GM06990 (cell line): ENCODE measurements at regions not wholly inside any gene's neighbourhood (a gene's known extent, or its start where the extent isn't known, plus 50 kb on each side); places are given as distances from the start of the nearest gene placed in this dataset.

Source experiments
- DNase-seq: peaks from one replicate; pipeline ENCODE4 v3.0.0-alpha.2; 2011; ENCODE audit not compliant: insufficient read length; ENCODE audit errors: extremely low read depth
- H3K27me3 ChIP-seq: replicated peaks from 2 replicates; pipeline ENCODE4 v1.6.0; 2011; ENCODE audit warnings: low read length; ENCODE audit not compliant: control insufficient read depth, insufficient read depth
- H3K36me3 ChIP-seq: 2 replicates; pipeline ENCODE4 v1.5.1; 2011; ENCODE audit warnings: low read length; ENCODE audit not compliant: control insufficient read depth, insufficient read depth
- H3K4me3 ChIP-seq: replicated peaks from 2 replicates; pipeline ENCODE4 v1.5.1; 2011; ENCODE audit warnings: low read depth, mild to moderate bottlenecking, control low read depth, low read length
- CTCF ChIP-seq: IDR thresholded peaks from 2 replicates; pipeline ENCODE4 v1.5.1; 2011; ENCODE audit warnings: low read length, control low read depth, mild to moderate bottlenecking, inconsistent platforms; ENCODE audit not compliant: insufficient read depth, poor library complexity, severe bottlenecking

DNA sequence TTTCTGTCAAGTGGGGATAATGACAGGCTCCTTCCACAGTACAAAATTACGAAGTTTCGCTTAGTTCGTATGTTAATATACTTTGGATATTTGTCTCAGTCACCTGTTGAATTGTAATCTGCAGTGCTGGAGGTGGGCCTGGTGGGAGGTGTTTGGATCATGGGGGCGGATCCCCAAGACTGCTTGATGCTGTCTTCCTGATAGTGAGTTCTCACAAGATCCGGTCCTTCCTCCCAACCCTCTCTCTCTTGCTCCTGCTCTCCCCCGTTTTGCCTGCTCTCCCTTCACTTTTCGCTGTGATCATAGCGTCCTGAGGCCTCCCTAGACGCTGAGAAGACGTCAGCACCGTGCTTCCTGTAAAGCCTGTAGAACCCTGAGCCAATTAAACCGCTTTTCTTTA is 97.1 kb upstream of the EPB41L3 start:
- no peak for TF ChIP-seq CTCF
- Histone ChIP-seq H3K27me3 (no peaks in the 10 kb centered on the region; the same call in 1 of the 2 replicates), H3K36me3 (no peaks in the 10 kb centered on the region), H3K4me3 (no peak overlapping the region)
- DNase-seq, result no peak

DNA sequence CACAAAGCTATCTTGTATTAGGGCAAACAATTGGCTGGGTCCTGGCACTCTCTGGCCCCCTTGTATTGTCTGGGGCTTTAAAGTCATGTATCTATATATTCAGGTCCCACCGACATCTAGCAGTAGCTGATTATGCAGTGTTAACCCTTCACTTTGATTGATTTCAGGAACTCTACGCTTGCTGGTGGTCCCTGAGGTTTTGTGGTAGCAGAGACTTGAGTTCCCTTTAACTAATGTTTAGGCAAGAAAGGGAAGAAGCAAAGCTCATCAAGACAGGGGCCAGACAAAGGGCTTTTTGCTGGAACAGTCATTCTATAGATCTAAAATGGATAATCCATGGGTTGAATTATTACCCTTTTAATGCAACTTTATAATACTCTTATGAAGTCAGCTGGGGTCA is 95.3 kb upstream of the EPB41L3 start:
- no peaks in the 10 kb centered on the region; the same call in 1 of the 2 replicates for H3K27me3 ChIP-seq
- no peaks in the 10 kb centered on the region for H3K36me3 ChIP-seq
- TF ChIP-seq CTCF, result no peak
- no peak for DNase-seq
- H3K4me3 ChIP-seq, result no peak overlapping the region

GRCh38 chr18:5632041-5632440 is 88.2 kb upstream of the EPB41L3 start:
- no peak overlapping the region for H3K4me3 ChIP-seq
- DNase-seq, result no peak
- TF ChIP-seq CTCF, result no peak
- H3K36me3 ChIP-seq, result no peaks in the 10 kb centered on the region
- H3K27me3 ChIP-seq, result peaks cover 4% of the 10 kb centered on the region

DNA sequence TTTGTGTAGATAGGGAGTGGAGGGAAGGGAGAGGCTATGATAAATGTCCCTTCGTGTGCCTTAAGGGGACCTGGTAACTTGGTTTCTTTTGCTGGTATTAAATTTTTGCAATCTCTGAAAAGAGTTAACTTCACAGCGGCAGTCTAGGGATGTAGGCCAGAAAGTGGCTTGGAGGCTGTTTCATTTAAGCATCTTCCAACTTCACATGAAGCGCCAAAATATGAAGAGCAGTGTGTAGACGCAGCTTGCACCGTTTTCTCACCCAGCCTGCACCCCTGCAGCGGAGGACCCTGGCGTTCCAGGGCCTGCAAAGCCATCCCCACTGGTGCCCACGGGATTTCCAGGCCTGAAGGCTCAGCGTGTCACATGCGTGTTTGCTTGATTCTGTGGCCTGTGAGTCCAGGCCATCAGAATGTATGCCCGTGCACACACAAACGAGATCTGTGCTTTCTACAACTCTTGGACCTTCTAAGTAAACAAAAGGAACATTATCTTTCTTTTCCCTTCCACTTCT is 87.2 kb upstream of the EPB41L3 start:
- no peaks in the 10 kb centered on the region for H3K36me3 ChIP-seq
- peaks cover 4% of the 10 kb centered on the region for H3K27me3 ChIP-seq
- H3K4me3 ChIP-seq, result no peak overlapping the region
- no peak for TF ChIP-seq CTCF
- no peak for DNase-seq

- no peak overlapping the region for H3K4me3 ChIP-seq
Observed at GRCh38 chr18:5630057-5630899, 86.5 kb upstream of the EPB41L3 start.

More at GRCh38 chr18:5630057-5630899, 86.5 kb upstream of the EPB41L3 start:
- peaks cover 4% of the 10 kb centered on the region for H3K27me3 ChIP-seq
- H3K36me3 ChIP-seq, result no peaks in the 10 kb centered on the region
- no peak for TF ChIP-seq CTCF
- DNase-seq, result peak; percentile 18
